ENCODE measurements at regions not wholly inside any gene's neighbourhood (a gene's known extent, or its start where the extent isn't known, plus 50 kb on each side); places are given as distances from the start of the nearest gene placed in this dataset.
"Not testable (repeated sequence)": the region's sequence is repeated elsewhere in the genome, so short reads cannot be mapped to it uniquely, and the experiment has no call there.

- DNase-seq, result no peak
These were observed 767.4 kb upstream of the GHITM start for GRCh38 chr10:83371696-83372490.

- no peak for DNase-seq
These were observed 766.7 kb upstream of the GHITM start for GRCh38 chr10:83372646-83373045.

DNA sequence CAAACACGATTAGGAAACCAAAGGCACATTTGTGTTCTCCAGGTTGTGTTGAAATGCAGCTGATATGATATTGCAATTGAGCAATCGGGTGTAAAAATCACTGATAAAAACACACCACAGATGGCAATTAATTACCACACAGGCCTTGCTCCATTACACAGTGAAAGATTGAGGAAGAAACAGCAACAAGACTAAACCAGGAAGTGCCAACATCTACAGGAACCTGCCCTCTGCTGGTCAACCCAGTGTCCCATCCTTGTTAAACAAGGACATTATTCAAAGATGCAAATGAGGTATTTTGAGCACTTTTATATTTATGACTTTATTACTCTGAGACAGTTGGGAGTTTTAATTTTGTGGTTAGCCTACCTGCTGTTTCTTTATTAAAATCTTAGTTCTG, 765.6 kb upstream of the GHITM start:
- DNase-seq, result no peak

DNA sequence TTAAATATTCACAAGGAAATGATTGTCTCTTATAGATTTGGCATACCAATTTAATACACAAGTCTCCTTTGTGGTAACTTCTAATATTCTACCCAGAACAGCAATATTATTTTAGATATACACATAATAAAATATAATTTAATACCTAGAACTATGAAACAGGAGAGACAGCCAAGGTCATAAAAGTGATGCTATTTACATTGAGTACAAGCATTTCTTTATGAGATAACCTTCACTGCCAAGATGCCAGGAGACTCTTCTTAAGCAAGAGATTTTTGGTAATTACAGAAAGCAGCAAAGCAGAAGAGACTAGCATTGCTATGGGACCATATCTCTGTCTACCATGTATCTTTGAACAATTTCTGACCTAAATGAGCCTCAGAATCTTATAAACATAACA, 764.6 kb upstream of the GHITM start:
- DNase-seq, result no peak

- no peak for DNase-seq
These were observed 764.0 kb upstream of the GHITM start for GRCh38 chr10:83375274-83375673.

DNA sequence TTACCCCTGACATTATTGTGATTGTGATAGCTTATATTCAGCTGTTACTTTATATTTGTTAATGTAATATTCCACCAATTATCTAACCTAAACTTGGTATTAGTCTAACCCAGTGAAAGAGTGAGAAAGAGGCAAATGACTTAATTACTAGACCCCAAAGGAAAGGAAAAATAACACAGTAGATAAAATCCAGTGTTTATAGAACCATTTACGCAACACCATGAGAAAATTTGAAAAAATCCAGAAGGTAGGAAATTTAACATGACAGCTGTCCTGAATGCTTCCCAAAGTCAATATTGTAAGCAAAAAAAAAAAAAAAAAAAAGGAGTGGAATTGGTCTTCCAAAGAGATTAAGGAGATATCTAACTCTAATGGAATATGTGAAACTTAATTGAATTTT, 741.5 kb upstream of the GHITM start:
- DNase-seq, result no peak

DNA sequence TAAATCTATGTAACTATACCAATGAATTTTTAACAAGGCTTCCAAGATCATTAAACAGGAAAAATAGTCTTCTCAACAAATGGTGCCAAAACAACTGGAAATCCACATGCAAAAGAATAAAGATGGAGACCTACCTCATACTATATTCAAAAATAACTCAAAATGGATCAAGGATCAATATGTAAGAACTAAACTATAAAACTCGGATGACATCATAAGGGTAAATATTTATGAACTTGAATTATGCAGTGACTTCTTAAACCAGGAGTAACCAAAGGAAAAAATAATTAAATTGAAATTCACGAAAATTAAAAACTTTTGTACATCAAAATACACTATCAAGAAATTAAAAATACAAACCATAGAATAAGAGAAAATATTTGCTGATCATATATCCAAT, 728.7 kb upstream of the GHITM start:
- DNase-seq, result no peak

GRCh38 chr10:83425306-83425705, 714.0 kb upstream of the GHITM start:
- no peak for DNase-seq

GRCh38 chr10:83427101-83427500, 712.2 kb upstream of the GHITM start:
- no peak for DNase-seq

- DNase-seq, result no peak
These were observed 706.9 kb upstream of the GHITM start for GRCh38 chr10:83432261-83433045.

GRCh38 chr10:83433705-83434104, 705.6 kb upstream of the GHITM start:
- DNase-seq, result no peak

DNA sequence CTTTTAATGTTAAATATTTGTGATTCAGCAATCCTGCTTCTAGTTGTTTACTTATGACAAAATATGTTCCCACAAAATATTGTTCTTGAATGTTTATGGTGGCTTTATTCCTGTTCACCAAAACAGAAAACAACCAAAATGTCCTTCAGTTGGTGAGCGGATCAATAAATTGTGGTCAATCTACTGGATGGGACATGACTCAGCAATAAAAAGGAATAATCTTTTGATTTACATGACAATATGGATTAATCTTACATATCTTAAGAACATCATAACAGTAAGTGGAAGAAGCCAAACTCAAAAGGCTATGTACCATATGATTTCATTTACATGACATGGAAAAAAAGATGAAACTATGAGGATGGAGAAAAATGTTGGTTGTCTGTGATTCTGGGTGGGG, 691.3 kb upstream of the GHITM start:
- DNase-seq, result no peak

DNA sequence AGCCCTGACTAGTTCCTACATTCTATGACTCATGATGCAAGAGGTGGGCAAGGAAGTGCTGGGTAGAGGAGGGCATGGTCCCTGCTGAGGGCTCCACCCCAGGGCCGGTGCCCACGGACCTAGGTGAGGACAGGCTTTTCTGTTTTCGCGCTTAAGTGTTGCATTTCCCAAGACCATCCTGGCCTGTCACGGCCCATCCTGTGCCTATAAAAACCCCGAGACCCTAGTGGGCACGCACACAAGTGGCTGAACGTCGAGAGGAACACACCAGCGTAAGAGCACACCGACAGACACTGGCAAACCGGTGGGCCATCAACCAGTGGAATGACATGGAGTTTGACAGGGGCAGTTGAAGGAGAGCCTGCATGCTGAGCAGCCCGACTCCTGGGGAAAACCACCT, 680.7 kb upstream of the GHITM start:
- no peak for DNase-seq

- no peak for DNase-seq
These were observed 680.2 kb upstream of the GHITM start for GRCh38 chr10:83459124-83459523.

GRCh38 chr10:83469728-83470331, 669.5 kb upstream of the GHITM start:
- no peak for DNase-seq

DNA sequence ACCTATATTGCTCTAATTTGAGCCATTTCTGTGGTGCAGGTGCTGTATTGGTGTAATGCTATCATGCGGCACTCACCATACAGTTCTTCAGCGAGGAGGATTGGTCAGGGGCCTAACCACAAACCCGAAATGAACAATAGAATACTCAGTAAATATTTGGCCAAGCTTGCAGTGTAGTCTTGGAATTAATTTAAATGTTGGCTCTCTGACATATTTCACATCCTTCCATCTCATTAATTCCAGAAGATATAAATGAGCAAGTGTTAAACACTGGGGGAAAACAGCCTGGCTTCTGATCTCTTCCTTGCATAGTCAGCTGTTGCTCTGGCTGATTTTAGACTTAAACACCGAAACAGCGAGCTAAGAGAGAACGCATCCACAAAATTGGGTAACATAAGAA, 663.1 kb upstream of the GHITM start:
- DNase-seq, result no peak

DNA sequence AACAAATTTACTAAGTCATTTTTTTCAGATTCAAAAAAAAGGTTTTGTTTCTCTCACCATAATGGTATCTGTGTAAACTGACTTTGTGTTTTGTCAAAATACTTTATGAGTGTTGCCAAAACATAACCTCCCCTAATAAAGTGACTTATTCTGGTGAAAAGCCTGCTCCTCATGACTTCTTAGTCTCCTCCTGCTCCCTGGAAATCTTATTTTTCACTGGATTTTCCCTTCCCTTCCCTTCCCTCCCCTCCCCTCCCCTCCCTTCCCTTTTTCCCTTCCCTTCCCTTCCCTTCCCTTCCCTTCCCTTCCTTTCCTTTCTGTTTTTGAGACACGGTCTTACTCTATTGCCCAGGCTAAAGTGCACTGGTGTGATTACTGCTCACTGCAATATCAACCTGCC, 650.1 kb upstream of the GHITM start:
- DNase-seq, result no peak

- no peak for DNase-seq
These were observed 647.3 kb upstream of the GHITM start for GRCh38 chr10:83492004-83492403.

DNA sequence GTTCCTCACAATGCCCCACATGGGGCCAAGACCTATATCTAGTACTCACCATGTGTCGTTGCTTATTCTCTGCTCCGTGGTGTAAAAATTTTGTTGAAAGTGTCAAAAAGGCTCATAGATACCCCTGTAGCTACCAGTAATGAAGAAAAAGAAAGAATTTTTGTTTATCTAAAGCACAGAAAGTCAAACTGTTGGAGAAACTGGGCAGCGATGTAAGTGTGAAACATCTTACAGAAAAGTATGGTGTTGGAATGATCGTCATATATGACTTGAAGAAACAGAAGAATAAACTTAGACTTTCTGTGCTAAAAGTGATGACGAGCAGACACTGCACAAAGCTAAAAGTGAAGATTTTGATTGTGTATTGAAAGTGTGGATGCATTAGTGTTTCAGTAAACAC, 626.6 kb upstream of the GHITM start:
- DNase-seq, result no peak

- no peak for DNase-seq
These were observed 624.3 kb upstream of the GHITM start for GRCh38 chr10:83515001-83515400.

GRCh38 chr10:83516788-83517187, 622.5 kb upstream of the GHITM start:
- no peak for DNase-seq

- DNase-seq, result no peak
These were observed 621.9 kb upstream of the GHITM start for GRCh38 chr10:83517456-83517855.

DNA sequence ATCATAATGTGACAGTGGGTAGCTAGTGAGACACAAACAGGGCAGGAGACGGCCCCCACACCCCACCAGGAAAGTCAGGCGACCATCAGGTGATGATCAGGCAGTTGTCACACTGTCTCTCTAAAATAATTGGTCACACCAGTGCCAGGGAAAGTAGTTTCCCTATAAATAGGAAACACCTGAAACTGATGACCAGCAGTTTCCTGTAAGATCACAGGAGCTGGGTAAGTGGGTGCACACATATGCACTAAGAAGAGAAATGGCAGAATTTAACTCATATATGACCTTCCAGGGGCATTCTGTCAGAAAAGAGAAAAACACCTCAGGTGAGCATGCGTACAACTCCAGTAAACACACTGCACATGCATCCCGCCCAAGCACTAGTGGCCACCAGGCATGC, 620.5 kb upstream of the GHITM start:
- DNase-seq, result no peak

DNA sequence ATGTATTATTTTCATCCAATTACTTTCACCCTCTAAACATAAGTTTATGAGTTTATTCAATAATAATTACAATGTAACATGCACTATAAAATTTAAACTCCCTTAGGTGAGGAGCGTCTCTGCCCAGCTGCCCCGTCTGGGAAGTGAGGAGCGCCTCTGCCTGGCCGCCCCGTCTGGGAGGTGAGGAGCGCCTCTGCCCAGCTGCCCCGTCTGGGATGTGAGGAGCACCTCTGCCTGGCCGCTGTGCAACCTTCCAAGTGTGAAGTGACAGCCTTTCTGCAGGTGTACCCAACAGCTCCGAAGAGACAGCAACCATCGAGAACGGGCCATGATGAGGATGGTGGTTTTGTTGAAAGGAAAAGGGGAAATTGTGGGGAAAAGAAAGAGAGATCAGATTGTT, 618.9 kb upstream of the GHITM start:
- DNase-seq, result not testable (repeated sequence)

Data from activated CD4-positive, CD25-positive, alpha-beta regulatory T cell (primary cell).